ENCODE measurements at regions not wholly inside any gene's neighbourhood (a gene's known extent, or its start where the extent isn't known, plus 50 kb on each side); places are given as distances from the start of the nearest gene placed in this dataset.

GRCh38 chr16:22754577-22754976, 59.4 kb upstream of the HS3ST2 start:
- CTCF ChIA-PET = no interaction called here
- Mint-ChIP-seq H3K4me1 (no peaks in the 10 kb centered on the region), H3K27ac (no peak overlapping the region), H3K36me3 (no peaks in the 10 kb centered on the region), H3K9me3 (peaks cover 0 to 8% (median 3%) of the 10 kb centered on the region in 11 donors), H3K4me3 (no peak overlapping the region), H3K27me3 (peaks cover 0 to 27% (median 25%) of the 10 kb centered on the region in 5 donors)
- Histone ChIP-seq H3K4me3 (ENCODE audit: low read length) (no peak overlapping the region), H3K9me3 (ENCODE audit: control insufficient read depth in 2 of 3, low read length in 3 of 3) (no peaks in the 10 kb centered on the region), H3K36me3 (ENCODE audit: control insufficient read depth in 2 of 3, insufficient read depth in 3 of 3, low read length in 3 of 3) (no peaks in the 10 kb centered on the region), H3K27ac (ENCODE audit: low read depth, low read length) (no peak overlapping the region), H3K4me1 (ENCODE audit: control insufficient read depth in 2 of 2, insufficient read depth in 2 of 2, low read length in 2 of 2) (no peaks in the 10 kb centered on the region), H3K27me3 (ENCODE audit: control insufficient read depth in 2 of 2, insufficient read depth in 2 of 2, low read length in 2 of 2) (no peaks in the 10 kb centered on the region)
- POLR2A ChIA-PET = no interaction called here
- DNase-seq (no peak), ATAC-seq (no peak)
- intact Hi-C loops (cut with micrococcal nuclease) = no loop called here

- H3K4me1 Mint-ChIP-seq = no peaks in the 10 kb centered on the region
- H3K27ac Mint-ChIP-seq = no peak overlapping the region
- Histone ChIP-seq H3K27ac (ENCODE audit: low read depth, low read length) (no peak overlapping the region), H3K27me3 (ENCODE audit: control insufficient read depth in 2 of 2, insufficient read depth in 2 of 2, low read length in 2 of 2) (no peaks in the 10 kb centered on the region), H3K4me3 (ENCODE audit: low read length) (no peak overlapping the region), H3K9me3 (ENCODE audit: control insufficient read depth in 2 of 3, low read length in 3 of 3) (no peaks in the 10 kb centered on the region), H3K36me3 (ENCODE audit: control insufficient read depth in 2 of 3, insufficient read depth in 3 of 3, low read length in 3 of 3) (no peaks in the 10 kb centered on the region), H3K4me1 (ENCODE audit: control insufficient read depth in 2 of 2, insufficient read depth in 2 of 2, low read length in 2 of 2) (no peaks in the 10 kb centered on the region)
- ChIA-PET CTCF (no interaction called here), POLR2A (no interaction called here)
- DNase-seq = no peak
- intact Hi-C loops (cut with micrococcal nuclease) = no loop called here
- H3K4me3 Mint-ChIP-seq = no peak overlapping the region
- peaks cover 0 to 8% (median 0%) of the 10 kb centered on the region in 11 donors for H3K9me3 Mint-ChIP-seq
- peaks cover 0 to 34% (median 22%) of the 10 kb centered on the region in 5 donors for H3K27me3 Mint-ChIP-seq
- ATAC-seq = no peak
- no peaks in the 10 kb centered on the region for H3K36me3 Mint-ChIP-seq
Observed at GRCh38 chr16:22757202-22757601, 56.8 kb upstream of the HS3ST2 start.

GRCh38 chr16:22762486-22762885, 51.5 kb upstream of the HS3ST2 start:
- Mint-ChIP-seq H3K4me3 (no peak overlapping the region), H3K4me1 (no peaks in the 10 kb centered on the region), H3K27me3 (peaks cover 0 to 35% (median 22%) of the 10 kb centered on the region in 5 donors), H3K27ac (no peak overlapping the region), H3K9me3 (peaks cover 0 to 8% (median 0%) of the 10 kb centered on the region in 11 donors), H3K36me3 (no peaks in the 10 kb centered on the region)
- ChIA-PET CTCF (no interaction called here), POLR2A (no interaction called here)
- Histone ChIP-seq H3K4me1 (ENCODE audit: control insufficient read depth in 2 of 2, insufficient read depth in 2 of 2, low read length in 2 of 2) (no peaks in the 10 kb centered on the region), H3K27me3 (ENCODE audit: control insufficient read depth in 2 of 2, insufficient read depth in 2 of 2, low read length in 2 of 2) (no peaks in the 10 kb centered on the region), H3K36me3 (ENCODE audit: control insufficient read depth in 2 of 3, insufficient read depth in 3 of 3, low read length in 3 of 3) (no peaks in the 10 kb centered on the region), H3K9me3 (ENCODE audit: control insufficient read depth in 2 of 3, low read length in 3 of 3) (no peaks in the 10 kb centered on the region), H3K4me3 (ENCODE audit: low read length) (no peak overlapping the region), H3K27ac (ENCODE audit: low read depth, low read length) (no peak overlapping the region)
- ATAC-seq (no peak), DNase-seq (no peak)
- intact Hi-C loops (cut with micrococcal nuclease) = no loop called here

GRCh38 chr16:22763437-22764080, 50.4 kb upstream of the HS3ST2 start:
- H3K4me3 ChIP-seq (ENCODE audit: low read length) = no peak overlapping the region
- no peaks in the 10 kb centered on the region for H3K27me3 ChIP-seq (ENCODE audit: control insufficient read depth in 2 of 2, insufficient read depth in 2 of 2, low read length in 2 of 2)
- H3K9me3 ChIP-seq (ENCODE audit: control insufficient read depth in 2 of 3, low read length in 3 of 3) = no peaks in the 10 kb centered on the region
- DNase-seq (no peak), ATAC-seq (no peak)
- ChIA-PET CTCF (no interaction called here), POLR2A (no interaction called here)
- Mint-ChIP-seq H3K4me1 (no peaks in the 10 kb centered on the region), H3K9me3 (peaks cover 0 to 3% (median 0%) of the 10 kb centered on the region in 11 donors), H3K27me3 (peaks cover 0 to 34% (median 18%) of the 10 kb centered on the region in 5 donors), H3K36me3 (no peaks in the 10 kb centered on the region), H3K27ac (no peak overlapping the region), H3K4me3 (no peak overlapping the region)
- no peaks in the 10 kb centered on the region for H3K36me3 ChIP-seq (ENCODE audit: control insufficient read depth in 2 of 3, insufficient read depth in 3 of 3, low read length in 3 of 3)
- H3K4me1 ChIP-seq (ENCODE audit: control insufficient read depth in 2 of 2, insufficient read depth in 2 of 2, low read length in 2 of 2) = no peaks in the 10 kb centered on the region
- intact Hi-C loops (cut with micrococcal nuclease) = no loop called here
- H3K27ac ChIP-seq (ENCODE audit: low read depth, low read length) = no peak overlapping the region

All from naive thymus-derived CD4-positive, alpha-beta T cell (primary cell).